Vagina (tissue), 2 donors: ENCODE measurements at regions not wholly inside any gene's neighbourhood (a gene's known extent, or its start where the extent isn't known, plus 50 kb on each side); places are given as distances from the start of the nearest gene placed in this dataset.

Experiments
- POLR2A ChIP-seq, 2 donors: fragments of 450-650 bp; IDR thresholded peaks; one replicate each; pipeline ENCODE4 v1.6.1; 2017; ENCODE audit warnings: antibody characterized with exemption in 2 of 2, mild to moderate bottlenecking in 2 of 2, moderate library complexity in 2 of 2
- POLR2AphosphoS5 ChIP-seq, 2 donors: sonication (generic); formaldehyde crosslinking; IDR thresholded peaks; one replicate each; pipeline ENCODE4 v1.9.0; 2017; ENCODE audit warnings: antibody characterized with exemption in 2 of 2, mild to moderate bottlenecking in 2 of 2, low read depth in 1 of 2; ENCODE audit not compliant: insufficient read depth in 1 of 2
- TF ChIP-seq, protein P1 (sequence below), 3 experiments: fragments of 450-650 bp in 2 of 3; fragments of 200-600 bp in 1 of 3; sonication (generic) in 1 of 3; IDR thresholded peaks; one replicate each; pipeline ENCODE4 v1.5.1; 2017 to 2019; ENCODE audit warnings: antibody characterized with exemption in 3 of 3, mild to moderate bottlenecking in 2 of 3, moderate library complexity in 2 of 3

DNA sequence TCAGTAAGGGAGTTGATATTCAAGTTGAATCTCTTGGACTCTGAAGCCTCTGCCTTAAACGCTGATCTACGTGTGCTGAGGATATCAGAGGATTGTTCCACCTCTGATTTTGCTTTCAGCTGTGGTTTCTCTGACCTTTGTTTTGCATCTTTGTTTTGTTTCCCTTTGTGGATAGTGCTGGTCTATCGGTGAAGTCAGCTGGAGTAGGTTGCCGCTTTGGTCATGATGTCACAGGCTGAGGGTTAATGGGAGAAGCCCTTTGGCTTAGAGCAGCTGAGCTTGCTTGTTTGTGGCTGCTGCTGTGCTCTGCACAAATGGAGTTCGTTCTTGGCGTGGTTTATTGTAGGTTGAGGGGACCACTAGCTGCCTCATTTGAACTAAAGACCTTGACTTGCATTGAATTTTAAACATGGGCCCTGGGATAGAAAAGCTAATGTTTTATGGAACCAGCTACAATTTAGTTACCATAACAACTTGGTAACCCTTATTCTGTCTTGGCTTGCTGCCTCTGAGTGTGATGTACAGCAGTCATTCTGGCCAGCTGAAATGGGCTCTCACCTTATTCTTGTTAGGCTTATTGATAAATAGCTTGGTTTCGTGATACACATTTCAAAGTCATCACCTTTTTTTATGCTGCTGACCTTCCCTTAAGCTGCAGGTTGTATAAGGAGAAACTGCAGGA is 284.5 kb upstream of the E2F7 start:
- TF ChIP-seq POLR2A (IDR thresholded peaks at IDR 0.05) (no peak), POLR2AphosphoS5 (IDR thresholded peaks at IDR 0.05; ENCODE audit: insufficient read depth in 1 of 2, low read depth in 1 of 2) (no peak)
- TF ChIP-seq, protein P1, sequence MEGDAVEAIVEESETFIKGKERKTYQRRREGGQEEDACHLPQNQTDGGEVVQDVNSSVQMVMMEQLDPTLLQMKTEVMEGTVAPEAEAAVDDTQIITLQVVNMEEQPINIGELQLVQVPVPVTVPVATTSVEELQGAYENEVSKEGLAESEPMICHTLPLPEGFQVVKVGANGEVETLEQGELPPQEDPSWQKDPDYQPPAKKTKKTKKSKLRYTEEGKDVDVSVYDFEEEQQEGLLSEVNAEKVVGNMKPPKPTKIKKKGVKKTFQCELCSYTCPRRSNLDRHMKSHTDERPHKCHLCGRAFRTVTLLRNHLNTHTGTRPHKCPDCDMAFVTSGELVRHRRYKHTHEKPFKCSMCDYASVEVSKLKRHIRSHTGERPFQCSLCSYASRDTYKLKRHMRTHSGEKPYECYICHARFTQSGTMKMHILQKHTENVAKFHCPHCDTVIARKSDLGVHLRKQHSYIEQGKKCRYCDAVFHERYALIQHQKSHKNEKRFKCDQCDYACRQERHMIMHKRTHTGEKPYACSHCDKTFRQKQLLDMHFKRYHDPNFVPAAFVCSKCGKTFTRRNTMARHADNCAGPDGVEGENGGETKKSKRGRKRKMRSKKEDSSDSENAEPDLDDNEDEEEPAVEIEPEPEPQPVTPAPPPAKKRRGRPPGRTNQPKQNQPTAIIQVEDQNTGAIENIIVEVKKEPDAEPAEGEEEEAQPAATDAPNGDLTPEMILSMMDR (IDR thresholded peaks at IDR 0.05), result no peak
